BJ (cell line): ENCODE measurements at regions not wholly inside any gene's neighbourhood (a gene's known extent, or its start where the extent isn't known, plus 50 kb on each side); places are given as distances from the start of the nearest gene placed in this dataset.

Source experiments
- CTCF ChIA-PET: fragments of 350-600 bp; formaldehyde crosslinking; extraction: SDS; loops from one replicate; lab custom pipeline; 2021; ENCODE audit warnings: antibody characterized with exemption, inconsistent platforms; lab: Yijun Ruan, JAX
- POLR2A ChIA-PET: fragments of 300-600 bp; sonication (Branson Sonifier 250); formaldehyde crosslinking; extraction: SDS; loops from one replicate; lab custom pipeline; 2021; ENCODE audit warnings: antibody characterized with exemption; lab: Charles Lee
- DNase-seq: peaks from one replicate; pipeline ENCODE4 v3.0.0-alpha.2; 2011; ENCODE audit warnings: low read depth
- H3K27me3 ChIP-seq: 2 replicates; pipeline ENCODE4 v1.6.0; 2011; ENCODE audit warnings: low read length; ENCODE audit not compliant: control insufficient read depth, insufficient read depth
- H3K36me3 ChIP-seq: 2 replicates; pipeline ENCODE4 v1.5.1; 2011; ENCODE audit warnings: low read length; ENCODE audit not compliant: control insufficient read depth, insufficient read depth
- H3K4me3 ChIP-seq: 2 replicates; pipeline ENCODE4 v1.5.1; 2011; ENCODE audit warnings: low read depth, mild to moderate bottlenecking, control low read depth, low read length
- CTCF ChIP-seq: IDR thresholded peaks from 2 replicates; pipeline ENCODE4 v1.5.1; 2011; ENCODE audit warnings: low read depth, mild to moderate bottlenecking, control low read depth, inconsistent platforms, low read length, moderate library complexity; ENCODE audit not compliant: insufficient read depth

DNA sequence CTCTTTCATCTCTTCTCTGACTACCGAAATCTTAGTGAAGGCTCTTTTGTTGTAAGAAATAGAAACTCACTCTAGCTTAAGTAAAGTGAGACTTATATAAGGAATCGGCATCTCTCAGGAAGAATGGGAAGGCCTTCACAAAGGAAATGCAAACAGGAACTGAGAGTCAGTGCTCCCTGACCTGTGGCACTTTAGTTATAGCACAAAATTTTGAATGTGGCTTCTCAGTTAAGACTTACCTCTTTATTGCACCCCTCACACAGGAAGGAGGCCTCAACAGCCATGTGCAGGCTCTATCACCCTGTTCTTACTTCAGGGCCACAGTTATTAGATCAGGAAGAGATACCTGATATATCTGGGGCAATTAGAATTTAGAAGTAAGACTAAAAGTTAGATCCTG, 224.7 kb upstream of the EGLN3 start:
- CTCF ChIA-PET, result no interaction called here
- POLR2A ChIA-PET, result no interaction called here
- Histone ChIP-seq H3K36me3 (no peaks in the 10 kb centered on the region), H3K4me3 (no peak overlapping the region), H3K27me3 (peaks cover 2% of the 10 kb centered on the region; the same call in 1 of the 2 replicates)
- TF ChIP-seq CTCF, result no peak
- DNase-seq, result no peak

DNA sequence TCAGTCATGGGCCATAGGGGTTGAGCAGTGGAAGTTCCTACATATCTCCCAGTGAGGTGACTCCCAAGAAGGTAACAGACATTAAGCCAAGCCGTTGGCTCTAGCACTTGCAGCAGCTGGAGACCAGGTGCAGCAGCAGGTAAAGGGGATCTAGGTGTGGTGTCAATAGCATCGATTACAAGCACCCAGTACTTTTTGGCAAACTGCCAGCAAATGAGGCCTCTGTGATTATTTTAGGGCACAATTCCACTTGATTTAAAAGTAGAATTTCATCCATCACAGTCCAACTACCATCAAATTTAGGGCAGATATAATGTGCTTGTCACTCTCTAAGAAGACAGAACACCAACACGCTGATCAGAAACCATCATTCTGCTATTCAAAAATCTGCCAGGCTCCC, 224.1 kb upstream of the EGLN3 start:
- POLR2A ChIA-PET, result no interaction called here
- H3K36me3 ChIP-seq, result no peaks in the 10 kb centered on the region
- no peak for DNase-seq
- H3K4me3 ChIP-seq, result no peak overlapping the region
- no peak for TF ChIP-seq CTCF
- CTCF ChIA-PET, result no interaction called here
- peaks cover 2% of the 10 kb centered on the region; the same call in 1 of the 2 replicates for H3K27me3 ChIP-seq

GRCh38 chr14:34173916-34174315, 223.0 kb upstream of the EGLN3 start:
- Histone ChIP-seq H3K27me3 (peaks cover 2% of the 10 kb centered on the region; the same call in 1 of the 2 replicates), H3K4me3 (no peak overlapping the region), H3K36me3 (no peaks in the 10 kb centered on the region)
- CTCF ChIA-PET, result interaction anchor here (0.8 to 1.1 kb wide), 2 partner anchors 18 to 75 kb away, joined by 3 to 4 read pairs; no protein-coding TSS in a partner anchor
- DNase-seq, result no peak
- POLR2A ChIA-PET, result no interaction called here
- no peak for TF ChIP-seq CTCF

DNA sequence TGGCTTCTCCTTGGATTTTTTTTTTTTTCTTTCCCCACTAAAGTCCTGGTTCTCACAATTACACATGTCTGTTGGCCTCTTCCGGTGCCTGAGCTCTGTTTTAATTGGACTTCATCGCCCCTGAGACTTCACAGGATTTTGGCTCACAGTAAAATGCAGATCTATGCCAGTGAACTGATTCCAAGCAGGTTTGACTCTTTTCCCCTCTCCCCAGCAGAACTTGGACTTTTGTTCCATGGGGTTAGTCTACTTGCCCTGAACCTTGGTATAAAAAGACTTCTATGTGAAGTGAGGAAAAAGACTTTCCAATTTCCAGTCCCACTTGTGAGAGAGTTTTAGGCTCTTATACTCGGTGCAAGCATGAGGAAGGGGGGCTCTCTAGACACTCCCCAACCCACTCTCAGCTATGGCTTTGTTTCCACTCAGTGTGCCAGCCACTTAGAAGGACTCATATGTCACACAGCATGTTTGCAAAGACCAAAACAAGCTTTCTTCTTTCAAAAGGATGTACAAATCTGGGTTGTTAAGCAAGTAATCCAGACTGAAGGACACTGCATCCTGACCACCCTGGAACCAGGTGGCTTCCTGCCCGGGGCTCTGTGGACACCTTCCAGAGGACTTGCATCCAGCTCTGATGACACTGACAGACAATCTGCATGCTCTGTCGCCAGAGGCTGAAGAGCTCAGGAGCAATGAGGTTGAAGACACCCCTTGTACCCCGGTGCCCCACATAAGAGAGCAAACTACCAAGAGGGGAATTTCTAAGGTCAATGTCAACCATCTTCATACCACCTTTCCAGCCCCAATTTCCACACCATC, 221.9 kb upstream of the EGLN3 start:
- no peak for DNase-seq
- ChIA-PET CTCF (interaction anchor here (0.5 to 1.5 kb wide), 3 partner anchors 11 to 29 kb away, joined by 3 to 6 read pairs (median 4); no protein-coding TSS in a partner anchor), POLR2A (no interaction called here)
- peaks cover 2% of the 10 kb centered on the region; the same call in 1 of the 2 replicates for H3K27me3 ChIP-seq
- no peaks in the 10 kb centered on the region for H3K36me3 ChIP-seq
- H3K4me3 ChIP-seq, result no peak overlapping the region
- TF ChIP-seq CTCF, result no peak

DNA sequence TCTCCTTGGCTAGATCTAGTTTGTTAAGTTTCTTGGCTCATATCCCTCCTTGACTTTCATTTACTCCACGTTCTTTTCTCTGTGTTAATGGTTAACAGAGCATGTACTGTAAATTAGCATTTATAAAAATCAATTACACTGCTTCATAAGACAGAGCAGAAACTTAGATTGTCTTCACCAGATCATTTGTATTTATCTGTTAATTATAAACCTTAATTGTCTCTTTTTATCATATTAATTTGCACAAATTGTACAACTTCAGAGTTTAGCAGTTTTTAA, 221.2 kb upstream of the EGLN3 start:
- Histone ChIP-seq H3K4me3 (no peak overlapping the region), H3K36me3 (no peaks in the 10 kb centered on the region), H3K27me3 (peaks cover 2% of the 10 kb centered on the region; the same call in 1 of the 2 replicates)
- no peak for TF ChIP-seq CTCF
- CTCF ChIA-PET, result interaction anchor here (1.5 kb wide), 1 partner anchor 12 kb away, joined by 6 read pairs; no protein-coding TSS in a partner anchor
- DNase-seq, result no peak
- POLR2A ChIA-PET, result no interaction called here
